Neural cell (in vitro differentiated cells): ENCODE measurements at regions not wholly inside any gene's neighbourhood (a gene's known extent, or its start where the extent isn't known, plus 50 kb on each side); places are given as distances from the start of the nearest gene placed in this dataset.

Experiments
- H2AFZ ChIP-seq: fragments of 200-600, 300-800 bp; sonication (generic), shearing (Covaris generic); 2 replicates; pipeline ENCODE4 v1.6.0; 2014; ENCODE audit warnings: low read depth, mild to moderate bottlenecking, antibody characterized with exemption, low read length, moderate library complexity
- H3F3A ChIP-seq: fragments of 200-600 bp; shearing (Covaris generic); 2 replicates; pipeline ENCODE4 v1.6.1; 2016; ENCODE audit warnings: mild to moderate bottlenecking, moderate library complexity, mixed read lengths, antibody characterized with exemption, low read length; ENCODE audit not compliant: insufficient read depth, poor library complexity, severe bottlenecking
- H3K27ac ChIP-seq: fragments of 200-600, 300-800 bp; sonication (generic), shearing (Covaris generic); 2 replicates; pipeline ENCODE4 v1.5.1; 2014; ENCODE audit warnings: mild to moderate bottlenecking, low read length, moderate library complexity
- H3K27me3 ChIP-seq: fragments of 300-800, 200-600 bp; sonication (generic), shearing (Covaris generic); 2 replicates; pipeline ENCODE4 v1.6.0; 2014; ENCODE audit warnings: mild to moderate bottlenecking, low read depth, low read length, moderate library complexity; ENCODE audit not compliant: insufficient read depth
- H3K36me3 ChIP-seq: fragments of 300-800, 200-600 bp; sonication (generic), shearing (Covaris generic); 2 replicates; pipeline ENCODE4 v1.5.1; 2014; ENCODE audit warnings: mild to moderate bottlenecking, antibody characterized with exemption, low read length, moderate library complexity; ENCODE audit not compliant: insufficient read depth
- H3K4me2 ChIP-seq: fragments of 300-800, 200-600 bp; sonication (generic), shearing (Covaris generic); 2 replicates; pipeline ENCODE4 v1.6.0; 2014; ENCODE audit warnings: mild to moderate bottlenecking, low read length
- H3K4me3 ChIP-seq: fragments of 300-800, 200-600 bp; sonication (generic), shearing (Covaris generic); 2 replicates; pipeline ENCODE4 v1.5.1; 2014; ENCODE audit warnings: mild to moderate bottlenecking, low read length, moderate library complexity
- H3K79me2 ChIP-seq: fragments of 200-600 bp; shearing (Covaris generic); replicated peaks from 2 replicates; pipeline ENCODE4 v1.6.0; 2014; ENCODE audit warnings: mild to moderate bottlenecking, low read length, moderate library complexity; ENCODE audit not compliant: insufficient read depth
- H3K9ac ChIP-seq: fragments of 300-800, 200-600 bp; sonication (generic), shearing (Covaris generic); 2 replicates; pipeline ENCODE4 v1.6.1; 2016; ENCODE audit warnings: mild to moderate bottlenecking, low read length, mixed read lengths
- H3K9me2 ChIP-seq: fragments of 200-600 bp; shearing (Covaris generic); 2 replicates; pipeline ENCODE4 v1.6.1; 2016; ENCODE audit warnings: mild to moderate bottlenecking, low read length, mixed read lengths; ENCODE audit not compliant: insufficient read depth
- H3K9me3 ChIP-seq: fragments of 200-600, 300-800 bp; sonication (generic), shearing (Covaris generic); 2 replicates; pipeline ENCODE4 v1.6.1; 2016; ENCODE audit warnings: mild to moderate bottlenecking, mixed run types, low read length, moderate library complexity, mixed read lengths
- H4K20me1 ChIP-seq: fragments of 200-600 bp; shearing (Covaris generic); 2 replicates; pipeline ENCODE4 v1.6.1; 2016; ENCODE audit warnings: mild to moderate bottlenecking, mixed run types; ENCODE audit not compliant: insufficient read depth
- CTCF ChIP-seq: fragments of 450-650 bp; IDR thresholded peaks from 2 replicates; pipeline ENCODE4 v1.5.1; 2014; ENCODE audit warnings: antibody characterized with exemption, mild to moderate bottlenecking, moderate library complexity; ENCODE audit not compliant: poor library complexity, severe bottlenecking
- EP300 ChIP-seq: fragments of 450-650 bp; conservative IDR thresholded peaks from 2 replicates; pipeline ENCODE4 v1.6.1; 2014; ENCODE audit warnings: antibody characterized with exemption, mild to moderate bottlenecking, moderate library complexity; ENCODE audit not compliant: poor library complexity, severe bottlenecking
- EZH2 ChIP-seq: fragments of 200-600, 300-800 bp; shearing (Covaris generic), sonication (generic); IDR thresholded peaks from 2 replicates; pipeline ENCODE4 v1.6.1; 2014; ENCODE audit warnings: antibody characterized with exemption, low read length, borderline replicate concordance, mild to moderate bottlenecking; ENCODE audit not compliant: insufficient read depth, poor library complexity, severe bottlenecking
- MXI1 ChIP-seq: fragments of 450-650 bp; conservative IDR thresholded peaks from 2 replicates; pipeline ENCODE4 v1.6.1; 2014; ENCODE audit warnings: antibody characterized with exemption, mild to moderate bottlenecking; ENCODE audit not compliant: poor library complexity, severe bottlenecking
- POLR2AphosphoS5 ChIP-seq: IDR thresholded peaks from 2 replicates; pipeline ENCODE4 v1.6.1; 2012
- RAD21 ChIP-seq: fragments of 450-650 bp; conservative IDR thresholded peaks from 2 replicates; pipeline ENCODE4 v1.6.1; 2014; ENCODE audit warnings: antibody characterized with exemption, mild to moderate bottlenecking, moderate library complexity
- REST ChIP-seq: IDR thresholded peaks from 2 replicates; pipeline ENCODE4 v1.6.1; 2012; ENCODE audit warnings: borderline replicate concordance
- SMC3 ChIP-seq: fragments of 450-650 bp; conservative IDR thresholded peaks from 2 replicates; pipeline ENCODE4 v1.6.1; 2014; ENCODE audit warnings: antibody characterized with exemption, mild to moderate bottlenecking, moderate library complexity; ENCODE audit not compliant: poor library complexity
- TAF1 ChIP-seq: IDR thresholded peaks from 2 replicates; pipeline ENCODE4 v1.6.1; 2012; ENCODE audit warnings: low read depth

GRCh38 chr6:84522135-84522549, 242.3 kb downstream of the TBX18 start:
- Histone ChIP-seq H2AFZ (no peak overlapping the region), H3K4me3 (no peak overlapping the region), H3K9me2 (no peaks in the 10 kb centered on the region), H3F3A (no peaks in the 10 kb centered on the region), H3K79me2 (no peaks in the 10 kb centered on the region), H3K36me3 (no peaks in the 10 kb centered on the region), H3K4me2 (no peak overlapping the region), H3K27ac (no peak overlapping the region), H4K20me1 (no peaks in the 10 kb centered on the region), H3K27me3 (no peaks in the 10 kb centered on the region), H3K9me3 (no peaks in the 10 kb centered on the region), H3K9ac (no peak overlapping the region)
- TF ChIP-seq TAF1: no peak

GRCh38 chr6:84521511-84521910, 242.9 kb downstream of the TBX18 start:
- H4K20me1 ChIP-seq: no peaks in the 10 kb centered on the region
- no peaks in the 10 kb centered on the region for H3K9me2 ChIP-seq
- no peaks in the 10 kb centered on the region for H3F3A ChIP-seq
- H3K9ac ChIP-seq: no peak overlapping the region
- no peak overlapping the region for H2AFZ ChIP-seq
- H3K9me3 ChIP-seq: no peaks in the 10 kb centered on the region
- no peaks in the 10 kb centered on the region for H3K36me3 ChIP-seq
- H3K79me2 ChIP-seq: no peaks in the 10 kb centered on the region
- no peaks in the 10 kb centered on the region for H3K27me3 ChIP-seq
- H3K4me2 ChIP-seq: no peak overlapping the region
- TF ChIP-seq EZH2: no peak
- no peak for TF ChIP-seq TAF1
- no peak for TF ChIP-seq CTCF
- no peak for TF ChIP-seq MXI1
- no peak for TF ChIP-seq POLR2AphosphoS5
- no peak for TF ChIP-seq RAD21
- no peak for TF ChIP-seq EP300
- no peak for TF ChIP-seq SMC3
- no peak for TF ChIP-seq REST
- H3K27ac ChIP-seq: no peak overlapping the region
- no peak overlapping the region for H3K4me3 ChIP-seq
